Smooth muscle cell (in vitro differentiated cells): ENCODE measurements at regions not wholly inside any gene's neighbourhood (a gene's known extent, or its start where the extent isn't known, plus 50 kb on each side); places are given as distances from the start of the nearest gene placed in this dataset.

Experiments
- DNase-seq: peaks from one replicate; lab custom pipeline; 2025; ENCODE audit not compliant: unreplicated experiment; lab: John Stamatoyannopoulos, UW
- H2AFZ ChIP-seq: fragments of 200-600 bp; sonication (generic); 2 replicates; pipeline ENCODE4 v1.6.0; 2016; ENCODE audit warnings: antibody characterized with exemption, low read depth, mild to moderate bottlenecking
- H3F3A ChIP-seq: fragments of 200-600 bp; sonication (generic); 2 replicates; pipeline ENCODE4 v1.6.0; 2017; ENCODE audit warnings: antibody characterized with exemption, low read depth
- H3K27ac ChIP-seq: fragments of 200-600 bp; sonication (generic); 2 replicates; pipeline ENCODE4 v1.5.1; 2016; ENCODE audit warnings: low read depth, mild to moderate bottlenecking
- H3K27me3 ChIP-seq: fragments of 200-600 bp; sonication (generic); 2 replicates; pipeline ENCODE4 v1.6.1; 2016; ENCODE audit warnings: low read depth, mild to moderate bottlenecking
- H3K36me3 ChIP-seq: fragments of 200-600 bp; sonication (generic); 2 replicates; pipeline ENCODE4 v1.5.1; 2016; ENCODE audit warnings: low read depth
- H3K4me1 ChIP-seq: fragments of 200-600 bp; sonication (generic); 2 replicates; pipeline ENCODE4 v1.5.1; 2016; ENCODE audit warnings: low read depth
- H3K4me2 ChIP-seq: fragments of 200-600 bp; sonication (generic); 2 replicates; pipeline ENCODE4 v1.6.0; 2016; ENCODE audit warnings: mild to moderate bottlenecking
- H3K4me3 ChIP-seq: fragments of 200-600 bp; sonication (generic); 2 replicates; pipeline ENCODE4 v1.5.1; 2016; ENCODE audit warnings: mild to moderate bottlenecking
- H3K79me2 ChIP-seq: fragments of 200-600 bp; sonication (generic); 2 replicates; pipeline ENCODE4 v1.6.0; 2016; ENCODE audit warnings: low read depth, mild to moderate bottlenecking
- H3K9ac ChIP-seq: fragments of 200-600 bp; sonication (generic); 2 replicates; pipeline ENCODE4 v1.6.0; 2016; ENCODE audit warnings: low read depth
- H3K9me3 ChIP-seq: fragments of 200-600 bp; sonication (generic); replicated peaks from 2 replicates; pipeline ENCODE4 v1.5.1; 2016; ENCODE audit warnings: low read depth
- H4K20me1 ChIP-seq: fragments of 200-600 bp; sonication (generic); 2 replicates; pipeline ENCODE4 v1.6.0; 2016; ENCODE audit warnings: low read depth
- CTCF ChIP-seq: fragments of 200-600 bp; sonication (generic); IDR thresholded peaks from 2 replicates; pipeline ENCODE4 v1.5.1; 2017; ENCODE audit warnings: borderline replicate concordance, mild to moderate bottlenecking, antibody characterized with exemption; ENCODE audit not compliant: insufficient read depth, poor library complexity, severe bottlenecking
- WGBS: methylation state at CpG from one replicate; pipeline ENCODE4 v1.1.7; 2016; ENCODE audit warnings: low lambda C conversion rate; 5-methylcytosine and 5-hydroxymethylcytosine counted together

- H2AFZ ChIP-seq, result no peak overlapping the region
- 92% methylated on average over 9 of the region's 9 CpGs for WGBS
- H3K27ac ChIP-seq, result no peak overlapping the region
- TF ChIP-seq CTCF, result no peak
- H3K9me3 ChIP-seq, result no peaks in the 10 kb centered on the region
- peaks cover 5% of the 10 kb centered on the region for H3F3A ChIP-seq
- no peak overlapping the region for H3K4me3 ChIP-seq
- no peak overlapping the region for H3K9ac ChIP-seq
- H3K79me2 ChIP-seq, result no peaks in the 10 kb centered on the region
- no peaks in the 10 kb centered on the region for H4K20me1 ChIP-seq
- H3K27me3 ChIP-seq, result no peaks in the 10 kb centered on the region
- no peak overlapping the region for H3K4me2 ChIP-seq
- H3K36me3 ChIP-seq, result no peaks in the 10 kb centered on the region
- H3K4me1 ChIP-seq, result no peaks in the 10 kb centered on the region
- DNase-seq, result no peak
Measured at GRCh38 chr18:7305416-7305815, 74.5 kb downstream of the LRRC30 start.

DNA sequence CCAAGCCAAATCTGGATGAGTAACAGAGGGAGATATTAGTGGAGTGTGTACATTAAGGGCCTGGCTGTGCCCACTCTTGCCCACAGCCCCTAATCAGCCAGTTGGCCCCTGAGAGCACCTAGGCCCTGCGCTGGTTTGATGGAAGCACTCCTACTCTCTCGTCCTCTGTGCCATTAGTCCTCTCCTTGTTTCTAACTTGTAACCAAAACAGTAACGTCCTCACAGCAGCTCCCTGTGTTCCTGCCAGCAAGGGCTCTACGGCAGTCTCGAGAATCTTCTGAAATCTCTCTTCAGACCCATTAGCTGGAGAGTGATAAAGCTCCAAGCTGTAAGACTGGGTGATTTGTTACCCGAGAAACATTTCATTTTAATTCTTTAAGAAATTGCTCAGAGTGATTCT, 76.1 kb downstream of the LRRC30 start:
- Histone ChIP-seq H3F3A (peaks cover 5% of the 10 kb centered on the region), H4K20me1 (no peaks in the 10 kb centered on the region), H3K79me2 (no peaks in the 10 kb centered on the region), H3K9me3 (no peaks in the 10 kb centered on the region), H3K27ac (no peak overlapping the region), H3K4me1 (no peaks in the 10 kb centered on the region), H3K36me3 (no peaks in the 10 kb centered on the region), H3K4me2 (no peak overlapping the region), H3K27me3 (no peaks in the 10 kb centered on the region), H2AFZ (no peak overlapping the region), H3K4me3 (no peak overlapping the region), H3K9ac (no peak overlapping the region)
- WGBS, result 75% methylated on average over 6 of the region's 6 CpGs
- TF ChIP-seq CTCF, result no peak
- no peak for DNase-seq

DNA sequence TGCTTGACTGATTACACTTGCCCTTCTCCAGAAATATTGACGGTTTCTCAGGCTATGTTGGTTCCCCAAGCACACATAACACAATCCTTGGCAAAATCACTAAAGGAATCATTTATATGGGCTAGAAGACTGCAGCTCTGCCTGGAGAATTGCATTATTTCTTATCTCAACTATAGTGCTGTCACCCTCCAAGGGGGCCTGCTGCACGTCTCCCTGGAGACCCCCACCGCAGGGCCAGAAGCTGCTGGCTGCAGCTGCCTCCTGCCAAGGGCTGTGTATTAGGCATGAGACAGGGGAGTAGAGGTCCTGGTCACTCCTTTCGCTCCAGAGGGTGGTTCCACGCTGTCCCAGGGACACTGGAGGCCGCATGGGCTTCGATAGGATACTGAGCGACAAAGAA, 76.6 kb downstream of the LRRC30 start:
- no peak for TF ChIP-seq CTCF
- no peaks in the 10 kb centered on the region for H3K79me2 ChIP-seq
- no peaks in the 10 kb centered on the region for H4K20me1 ChIP-seq
- no peak overlapping the region for H3K4me3 ChIP-seq
- H3K9me3 ChIP-seq, result no peaks in the 10 kb centered on the region
- peaks cover 5% of the 10 kb centered on the region for H3F3A ChIP-seq
- no peaks in the 10 kb centered on the region for H3K36me3 ChIP-seq
- no peak overlapping the region for H3K27ac ChIP-seq
- no peaks in the 10 kb centered on the region for H3K27me3 ChIP-seq
- H3K4me1 ChIP-seq, result no peaks in the 10 kb centered on the region
- DNase-seq, result no peak
- H2AFZ ChIP-seq, result no peak overlapping the region
- WGBS, result 87% methylated on average over 8 of the region's 8 CpGs
- H3K4me2 ChIP-seq, result no peak overlapping the region
- H3K9ac ChIP-seq, result no peak overlapping the region

DNA sequence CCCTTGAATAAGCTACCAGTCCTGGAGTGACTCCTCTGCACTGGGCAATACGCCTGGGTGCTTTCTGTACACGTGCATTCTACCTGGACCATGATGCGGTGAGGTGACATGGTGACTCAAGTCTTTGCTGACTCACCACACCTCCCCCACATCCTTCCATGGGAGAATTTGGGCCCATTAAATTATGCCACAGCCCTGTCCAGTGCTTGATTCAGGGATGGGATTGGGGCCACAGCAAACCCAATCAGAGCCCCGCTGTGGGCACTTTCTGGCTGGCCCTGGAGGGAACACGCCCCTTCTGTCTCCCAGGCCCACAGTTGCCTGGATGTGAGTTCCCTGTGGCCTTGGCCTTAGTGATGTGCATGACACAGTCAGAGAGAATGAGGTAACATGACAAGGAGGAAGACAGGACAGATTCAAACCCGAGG, 86.9 kb downstream of the LRRC30 start:
- no peak for DNase-seq
- Histone ChIP-seq H3K4me1 (peaks cover 2% of the 10 kb centered on the region), H3K27me3 (no peaks in the 10 kb centered on the region), H3K4me3 (no peak overlapping the region), H3K36me3 (no peaks in the 10 kb centered on the region), H3K4me2 (no peak overlapping the region), H4K20me1 (no peaks in the 10 kb centered on the region), H3K9ac (no peak overlapping the region), H2AFZ (no peak overlapping the region), H3K9me3 (no peaks in the 10 kb centered on the region), H3K79me2 (no peaks in the 10 kb centered on the region), H3F3A (no peaks in the 10 kb centered on the region), H3K27ac (no peak overlapping the region)
- WGBS, result 75% methylated on average over 6 of the region's 6 CpGs
- TF ChIP-seq CTCF, result no peak
